D341Med (cell line): ENCODE measurements at regions not wholly inside any gene's neighbourhood (a gene's known extent, or its start where the extent isn't known, plus 50 kb on each side); places are given as distances from the start of the nearest gene placed in this dataset.

ENCODE experiments used
- DNase-seq: peaks from one replicate; pipeline ENCODE4 v3.0.0; 2012; ENCODE audit warnings: low spot score

- DNase-seq = no peak
These were observed 1118.6 kb upstream of the CDH9 start for GRCh38 chr5:28156981-28157380.

GRCh38 chr5:28143519-28143918 lies 1105.1 kb upstream of the CDH9 start:
- DNase-seq = no peak

- DNase-seq = no peak
These were observed 1093.8 kb upstream of the CDH9 start for GRCh38 chr5:28132151-28132550.

GRCh38 chr5:28117691-28118090 lies 1079.3 kb upstream of the CDH9 start:
- no peak for DNase-seq

- DNase-seq = no peak
These were observed 1078.9 kb upstream of the CDH9 start for GRCh38 chr5:28117273-28117672.

- DNase-seq = no peak
These were observed 1072.4 kb upstream of the CDH9 start for GRCh38 chr5:28110781-28111180.

- DNase-seq = no peak
These were observed 1065.7 kb upstream of the CDH9 start for GRCh38 chr5:28104080-28104479.

- no peak for DNase-seq
These were observed 1045.7 kb upstream of the CDH9 start for GRCh38 chr5:28084069-28084468.

GRCh38 chr5:28082610-28083009 lies 1044.2 kb upstream of the CDH9 start:
- no peak for DNase-seq

- DNase-seq = no peak
These were observed 1039.2 kb upstream of the CDH9 start for GRCh38 chr5:28077291-28078240.

GRCh38 chr5:28066856-28067255 lies 1028.5 kb upstream of the CDH9 start:
- DNase-seq = no peak

- DNase-seq = no peak
These were observed 1027.3 kb upstream of the CDH9 start for GRCh38 chr5:28065656-28066055.

- DNase-seq = no peak
These were observed 1008.2 kb upstream of the CDH9 start for GRCh38 chr5:28046596-28046995.

- DNase-seq = no peak
These were observed 989.5 kb upstream of the CDH9 start for GRCh38 chr5:28027851-28028250.

- no peak for DNase-seq
These were observed 978.8 kb upstream of the CDH9 start for GRCh38 chr5:28017178-28017577.

GRCh38 chr5:28014779-28015178 lies 976.4 kb upstream of the CDH9 start:
- DNase-seq = no peak

- DNase-seq = no peak
These were observed 974.2 kb upstream of the CDH9 start for GRCh38 chr5:28012538-28012937.

GRCh38 chr5:28009576-28009975 lies 971.2 kb upstream of the CDH9 start:
- no peak for DNase-seq

GRCh38 chr5:27996665-27997064 lies 958.3 kb upstream of the CDH9 start:
- DNase-seq = no peak

GRCh38 chr5:27995867-27996266 lies 957.5 kb upstream of the CDH9 start:
- DNase-seq = no peak

- no peak for DNase-seq
These were observed 939.9 kb upstream of the CDH9 start for GRCh38 chr5:27978322-27978721.

- no peak for DNase-seq
These were observed 930.8 kb upstream of the CDH9 start for GRCh38 chr5:27969157-27969556.

- no peak for DNase-seq
These were observed 924.8 kb upstream of the CDH9 start for GRCh38 chr5:27963050-27963783.
